MM.1S (cell line): ENCODE measurements at regions not wholly inside any gene's neighbourhood (a gene's known extent, or its start where the extent isn't known, plus 50 kb on each side); places are given as distances from the start of the nearest gene placed in this dataset.

Experiments used
- DNase-seq: peaks from one replicate; pipeline ENCODE4 v3.0.0-alpha.2; 2015
- H2AFZ ChIP-seq: fragments of 300-600 bp; sonication (generic); 2 replicates; pipeline ENCODE4 v1.6.0; 2016; ENCODE audit warnings: antibody characterized with exemption, low read length
- H3F3A ChIP-seq: fragments of 300-600 bp; sonication (generic); 2 replicates; pipeline ENCODE4 v1.6.1; 2016; ENCODE audit warnings: mild to moderate bottlenecking, antibody characterized with exemption, low read length, moderate library complexity, mixed read lengths; ENCODE audit not compliant: insufficient read depth
- H3K27ac ChIP-seq: fragments of 300-600 bp; sonication (generic); 2 replicates; pipeline ENCODE4 v1.5.1; 2016; ENCODE audit warnings: mild to moderate bottlenecking, low read length
- H3K27me3 ChIP-seq: fragments of 300-600 bp; sonication (generic); replicated peaks from 2 replicates; pipeline ENCODE4 v1.6.0; 2016; ENCODE audit warnings: low read length; ENCODE audit not compliant: insufficient read depth
- H3K36me3 ChIP-seq: fragments of 300-600 bp; sonication (generic); replicated peaks from 2 replicates; pipeline ENCODE4 v1.6.1; 2016; ENCODE audit warnings: mild to moderate bottlenecking, low read length, mixed read lengths; ENCODE audit not compliant: insufficient read depth
- H3K4me1 ChIP-seq: fragments of 300-600 bp; sonication (generic); 2 replicates; pipeline ENCODE4 v1.6.1; 2016; ENCODE audit warnings: low read length, mixed read lengths
- H3K4me2 ChIP-seq: fragments of 300-600 bp; sonication (generic); 2 replicates; pipeline ENCODE4 v1.6.0; 2016; ENCODE audit warnings: low read depth, low read length
- H3K4me3 ChIP-seq: fragments of 300-600 bp; sonication (generic); 2 replicates; pipeline ENCODE4 v1.5.1; 2016; ENCODE audit warnings: low read length, mixed read lengths
- H3K79me2 ChIP-seq: fragments of 300-600 bp; sonication (generic); 2 replicates; pipeline ENCODE4 v1.6.1; 2016; ENCODE audit warnings: mixed run types, low read length, mixed read lengths
- H3K9ac ChIP-seq: fragments of 300-600 bp; sonication (generic); 2 replicates; pipeline ENCODE4 v1.6.1; 2016; ENCODE audit warnings: low read length, mixed read lengths
- H3K9me2 ChIP-seq: fragments of 300-600 bp; sonication (generic); replicated peaks from 2 replicates; pipeline ENCODE4 v1.6.1; 2016; ENCODE audit warnings: mild to moderate bottlenecking, low read length, mixed read lengths; ENCODE audit not compliant: insufficient read depth
- H3K9me3 ChIP-seq: fragments of 300-600 bp; sonication (generic); replicated peaks from 2 replicates; pipeline ENCODE4 v1.6.1; 2016; ENCODE audit warnings: mild to moderate bottlenecking, low read length, mixed read lengths; ENCODE audit not compliant: insufficient read depth
- H4K20me1 ChIP-seq: fragments of 300-600 bp; sonication (generic); 2 replicates; pipeline ENCODE4 v1.6.1; 2016; ENCODE audit warnings: mild to moderate bottlenecking, low read length, moderate library complexity, mixed read lengths; ENCODE audit not compliant: insufficient read depth
- CTCF ChIP-seq: fragments of 300-600 bp; sonication (generic); IDR thresholded peaks from 2 replicates; pipeline ENCODE4 v1.5.1; 2016; ENCODE audit warnings: antibody characterized with exemption, low read length, mixed read lengths
- EZH2 ChIP-seq: fragments of 300-600 bp; sonication (generic); optimal IDR thresholded peaks from 2 replicates; pipeline ENCODE3; 2017; ENCODE audit warnings: low read depth, mild to moderate bottlenecking, antibody characterized with exemption, low read length, mixed read lengths
- EZH2phosphoT487 ChIP-seq: fragments of 300-600 bp; sonication (generic); IDR thresholded peaks from 2 replicates; pipeline ENCODE4 v1.6.1; 2018; ENCODE audit warnings: antibody characterized with exemption, low read length

- no peaks in the 10 kb centered on the region for H3K27me3 ChIP-seq
- H3K9me2 ChIP-seq: no peaks in the 10 kb centered on the region
- H4K20me1 ChIP-seq: no peaks in the 10 kb centered on the region
- no peak overlapping the region for H3K4me3 ChIP-seq
- no peak overlapping the region for H3K9ac ChIP-seq
- no peak overlapping the region for H2AFZ ChIP-seq
- H3K27ac ChIP-seq: no peak overlapping the region
- no peak overlapping the region for H3K4me2 ChIP-seq
- TF ChIP-seq EZH2 (no peak), EZH2phosphoT487 (no peak), CTCF (no peak)
- H3K9me3 ChIP-seq: no peaks in the 10 kb centered on the region
- no peaks in the 10 kb centered on the region for H3K4me1 ChIP-seq
- H3F3A ChIP-seq: no peaks in the 10 kb centered on the region
- H3K36me3 ChIP-seq: no peaks in the 10 kb centered on the region
- DNase-seq: no peak
- no peaks in the 10 kb centered on the region for H3K79me2 ChIP-seq
These were observed 485.0 kb upstream of the KIRREL3 start for GRCh38 chr11:127485541-127485940.

- no peaks in the 10 kb centered on the region for H4K20me1 ChIP-seq
- H2AFZ ChIP-seq: no peak overlapping the region
- no peak overlapping the region for H3K4me2 ChIP-seq
- TF ChIP-seq CTCF (no peak), EZH2 (no peak), EZH2phosphoT487 (no peak)
- DNase-seq: no peak
- no peak overlapping the region for H3K27ac ChIP-seq
- H3K4me1 ChIP-seq: no peaks in the 10 kb centered on the region
- H3F3A ChIP-seq: no peaks in the 10 kb centered on the region
- no peaks in the 10 kb centered on the region for H3K27me3 ChIP-seq
- no peaks in the 10 kb centered on the region for H3K36me3 ChIP-seq
- no peaks in the 10 kb centered on the region for H3K9me2 ChIP-seq
- no peak overlapping the region for H3K9ac ChIP-seq
- H3K4me3 ChIP-seq: no peak overlapping the region
- no peaks in the 10 kb centered on the region for H3K9me3 ChIP-seq
- no peaks in the 10 kb centered on the region for H3K79me2 ChIP-seq
These were observed 480.8 kb upstream of the KIRREL3 start for GRCh38 chr11:127481391-127481790.

GRCh38 chr11:127478826-127479225 lies 478.3 kb upstream of the KIRREL3 start:
- Histone ChIP-seq H3K27ac (no peak overlapping the region), H3K27me3 (no peaks in the 10 kb centered on the region), H3K4me3 (no peak overlapping the region), H3F3A (no peaks in the 10 kb centered on the region), H3K9me2 (no peaks in the 10 kb centered on the region), H3K9ac (no peak overlapping the region), H3K36me3 (no peaks in the 10 kb centered on the region), H3K79me2 (no peaks in the 10 kb centered on the region), H3K9me3 (no peaks in the 10 kb centered on the region), H2AFZ (no peak overlapping the region), H3K4me1 (no peaks in the 10 kb centered on the region), H3K4me2 (no peak overlapping the region), H4K20me1 (no peaks in the 10 kb centered on the region)
- DNase-seq: no peak
- TF ChIP-seq EZH2 (no peak), CTCF (no peak), EZH2phosphoT487 (no peak)
